ENCODE measurements at regions not wholly inside any gene's neighbourhood (a gene's known extent, or its start where the extent isn't known, plus 50 kb on each side); places are given as distances from the start of the nearest gene placed in this dataset.
A peak's percentile ranks its signal among the peaks of the same experiment; 100 is the strongest.

DNA sequence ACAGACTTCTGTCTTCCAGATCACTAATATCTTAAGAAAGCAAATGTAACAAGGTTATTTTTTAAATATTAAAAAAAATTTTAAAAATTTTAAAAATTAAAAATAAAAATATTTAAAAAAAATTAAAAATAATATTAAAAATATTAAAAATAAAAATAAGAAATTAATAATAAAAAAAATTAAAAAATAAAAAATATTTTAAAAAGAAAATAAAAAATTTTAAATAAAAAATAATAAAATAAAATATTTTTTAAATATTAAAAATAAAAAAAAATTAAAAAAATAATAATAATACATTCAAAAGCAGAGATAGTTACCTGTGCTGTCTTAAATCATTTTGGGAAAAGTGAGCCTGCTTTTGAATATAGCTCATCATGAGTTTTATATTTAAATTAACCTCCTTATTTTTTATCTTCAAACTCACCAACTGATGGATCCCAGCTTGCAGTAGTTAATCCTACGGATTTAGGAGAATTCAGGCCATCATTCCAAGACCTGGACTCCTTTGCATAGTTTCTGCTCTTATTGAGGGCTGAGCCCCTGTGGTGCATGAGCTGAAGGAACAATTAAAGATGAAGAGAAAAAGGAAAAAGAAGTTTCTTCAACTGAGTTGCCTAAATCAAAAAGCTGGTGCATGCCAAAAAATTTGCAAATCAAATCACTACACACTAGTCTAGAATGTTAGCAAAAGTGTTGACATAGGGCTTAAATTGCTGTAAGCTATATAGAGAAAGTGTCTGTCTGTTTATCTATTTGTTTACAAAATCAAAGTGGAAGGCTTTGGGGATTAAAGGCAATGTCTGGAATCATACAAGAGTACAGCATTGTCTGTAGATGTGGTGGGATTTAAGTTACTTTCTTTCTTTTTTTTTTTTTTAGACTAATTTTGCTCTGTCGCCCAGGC lies 50.5 kb upstream of the ZNF438 start:
- no peak for DNase-seq

DNA sequence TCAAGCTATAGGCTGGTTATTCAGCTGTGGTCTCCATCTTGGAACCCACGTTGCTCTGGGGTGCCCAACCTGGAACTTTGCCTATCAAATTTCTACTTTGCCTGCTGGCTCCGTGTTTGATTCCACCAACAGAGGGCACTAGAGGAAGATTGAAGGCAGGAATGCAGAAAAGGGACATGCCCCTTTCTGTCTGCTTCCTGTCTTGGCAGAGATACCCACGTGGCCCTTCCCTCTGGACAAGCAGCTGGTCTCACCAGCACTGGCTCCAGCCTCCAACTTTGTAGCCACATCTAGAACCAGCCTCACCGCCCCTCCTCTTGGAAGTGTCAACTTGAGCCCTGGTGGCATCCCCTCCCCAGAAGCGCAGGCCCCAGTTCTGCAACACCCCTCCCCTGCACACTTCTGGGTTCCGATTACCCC lies 52.1 kb upstream of the ZNF438 start:
- DNase-seq: peak in 3 of 4 experiments; percentile 5 to 28 (median 7)

- no peak for DNase-seq
Observed at GRCh38 chr10:31087011-31087410, 55.3 kb upstream of the ZNF438 start.

- DNase-seq: no peak
Observed at GRCh38 chr10:31087851-31088250, 56.2 kb upstream of the ZNF438 start.

- no peak for DNase-seq
Observed at GRCh38 chr10:31090894-31091607, 59.4 kb upstream of the ZNF438 start.

DNA sequence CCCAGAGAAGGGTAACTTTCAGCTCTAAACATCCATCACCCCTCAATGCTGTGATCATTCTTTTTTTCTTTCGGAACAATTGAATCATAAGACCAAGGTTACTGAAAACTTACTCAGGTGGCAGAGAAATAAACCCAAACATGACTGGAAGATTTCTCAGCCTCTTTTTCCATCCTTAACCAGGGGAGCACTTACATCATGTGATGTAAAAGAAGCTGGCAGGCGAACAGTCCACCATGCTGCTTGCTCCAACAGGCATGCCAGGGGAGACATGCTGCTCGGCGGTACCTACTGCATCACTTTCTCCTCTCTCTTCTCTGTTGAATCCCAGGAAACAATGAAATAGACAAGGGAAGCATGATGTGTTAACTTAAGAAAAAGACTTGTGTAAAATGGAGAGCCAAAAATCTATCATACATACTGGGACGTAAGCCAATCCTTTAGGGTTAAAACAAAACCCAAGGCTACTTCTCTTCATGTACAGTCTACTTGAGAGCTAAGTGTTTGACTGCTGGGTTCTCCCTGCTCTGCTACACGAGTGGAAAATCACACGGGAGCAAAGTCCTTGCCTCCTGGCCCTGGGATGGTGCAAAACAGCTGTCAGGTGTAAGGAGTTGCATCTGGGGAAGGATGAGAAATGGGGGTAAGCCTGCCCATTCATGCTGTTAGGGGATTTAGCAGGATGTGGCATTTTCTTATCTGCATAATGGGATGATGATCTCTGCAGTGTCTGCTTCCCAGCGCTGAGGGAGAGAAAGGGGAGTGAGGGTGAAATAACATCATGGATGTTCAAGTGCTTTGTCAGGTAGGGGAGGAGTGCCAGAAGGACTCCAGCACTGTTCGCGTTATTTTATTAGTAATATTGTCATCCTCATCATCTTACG lies 64.3 kb upstream of the ZNF438 start:
- DNase-seq: no peak

DNA sequence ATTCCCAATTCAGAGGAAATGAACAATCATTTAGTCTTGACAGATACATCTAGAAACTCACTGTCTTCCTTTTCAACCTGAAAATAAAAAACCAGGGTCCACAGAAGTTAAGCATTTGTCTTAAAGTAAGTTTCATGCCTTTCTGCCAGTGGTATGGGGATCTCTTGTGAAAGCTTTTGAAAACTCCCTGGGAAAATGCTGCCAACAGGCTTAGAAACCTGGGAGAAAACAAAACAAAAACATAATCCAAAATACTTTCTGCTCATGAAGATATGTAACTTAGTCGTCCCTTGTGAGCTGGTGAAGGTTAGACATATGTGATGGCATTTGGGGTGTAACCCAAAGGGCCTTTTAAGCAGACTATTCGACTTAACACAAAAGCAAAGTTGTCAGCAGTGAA lies 66.4 kb upstream of the ZNF438 start:
- no peak for DNase-seq

DNA sequence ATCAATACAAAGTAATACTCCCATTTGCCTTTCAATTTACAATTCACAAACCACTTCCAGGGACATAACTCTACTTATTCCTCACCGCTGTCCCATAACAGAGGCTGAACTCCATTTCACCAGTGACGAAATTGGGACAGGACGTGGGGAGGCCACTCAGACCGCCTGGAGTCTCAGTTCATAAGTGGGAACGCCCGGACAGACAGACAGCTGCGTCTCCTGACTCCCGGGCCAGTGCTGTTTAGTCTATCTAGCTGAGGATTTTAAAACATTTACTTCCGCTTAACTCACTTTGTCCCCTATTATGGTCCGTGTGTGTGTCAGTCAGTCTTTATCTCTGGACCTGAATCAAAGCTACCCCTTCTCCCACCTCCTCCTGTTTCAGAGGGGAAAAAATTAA lies 67.4 kb upstream of the ZNF438 start:
- DNase-seq: no peak

DNA sequence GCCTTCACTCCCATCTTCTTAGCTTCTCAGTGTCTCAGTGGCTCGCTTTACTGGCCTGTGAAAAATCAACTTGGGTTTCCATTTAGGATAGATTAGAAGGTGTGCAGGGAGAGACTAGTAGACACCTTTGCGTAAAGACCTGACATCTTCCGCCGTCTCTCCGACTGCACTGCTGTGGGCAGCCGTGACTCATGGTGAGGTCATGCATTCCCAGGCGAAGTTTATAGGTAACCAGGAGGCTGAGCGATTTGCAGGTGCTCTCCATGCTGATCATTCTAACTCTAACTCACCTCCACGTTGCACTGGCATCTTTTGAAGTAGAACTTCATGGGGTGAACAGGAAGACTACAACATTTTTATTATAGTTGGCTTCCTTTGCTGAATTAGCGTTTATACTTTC lies 68.0 kb upstream of the ZNF438 start:
- DNase-seq: peak in 1 of 4 experiments; percentile 20

- no peak for DNase-seq
Observed at GRCh38 chr10:31100115-31100601, 68.5 kb upstream of the ZNF438 start.

DNA sequence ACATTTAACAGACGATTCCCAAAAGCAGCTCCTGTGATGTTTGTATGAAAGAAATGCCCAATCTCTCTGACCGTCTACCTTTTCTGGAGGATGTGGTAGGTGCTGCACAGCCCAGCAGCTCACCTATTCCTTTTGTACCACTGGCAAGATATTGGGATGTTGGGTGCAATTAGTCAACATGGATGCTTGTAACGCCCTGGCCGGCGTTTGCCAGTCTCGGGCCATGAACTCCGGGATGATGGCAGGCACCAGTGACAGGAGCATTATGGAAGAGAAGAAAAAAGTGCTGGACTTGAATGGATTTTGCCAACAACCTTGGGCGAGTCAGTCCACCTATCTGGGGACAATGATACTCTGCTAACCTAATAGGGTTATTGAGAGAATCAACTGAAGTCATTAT lies 69.0 kb upstream of the ZNF438 start:
- no peak for DNase-seq

DNA sequence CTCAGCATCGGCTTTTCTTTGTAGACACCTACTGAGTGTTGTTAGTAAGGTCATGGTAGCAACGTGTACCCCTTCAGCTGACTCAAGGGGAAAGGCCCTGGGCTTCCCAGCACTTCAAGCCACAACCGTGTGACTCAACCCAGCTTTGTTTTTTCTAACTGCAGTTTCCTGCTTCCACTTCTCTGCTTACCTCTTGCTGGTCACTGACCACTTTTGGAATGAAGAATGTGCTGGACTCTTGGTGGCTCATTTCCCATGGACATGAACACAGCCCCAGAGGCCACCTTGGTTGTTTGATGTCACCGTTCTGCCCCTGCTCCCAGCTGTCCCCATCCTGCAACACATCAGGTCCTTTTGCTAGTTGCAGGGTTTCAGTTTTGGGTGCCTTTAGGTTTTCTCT lies 69.5 kb upstream of the ZNF438 start:
- DNase-seq: peak in 3 of 4 experiments; percentile 5 to 30 (median 11)

DNA sequence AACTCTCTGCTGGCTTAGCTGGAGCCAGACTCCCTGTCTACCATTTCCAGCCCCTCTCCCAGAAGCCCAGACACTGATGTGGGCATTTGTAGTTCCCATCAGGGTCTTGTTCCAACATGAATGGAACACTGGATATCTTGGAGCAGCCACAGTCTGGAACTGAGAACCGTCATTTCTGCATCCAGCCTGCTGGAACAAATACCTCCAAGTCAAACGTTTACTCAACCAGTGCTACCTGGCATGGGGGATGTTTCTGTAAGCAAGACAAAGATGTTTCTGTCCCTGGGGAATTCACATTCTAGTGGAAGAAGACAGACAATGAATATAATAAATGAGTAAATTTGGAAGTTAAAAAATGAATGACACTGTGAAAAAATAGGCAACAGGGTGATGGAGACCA lies 70.8 kb upstream of the ZNF438 start:
- no peak for DNase-seq

DNA sequence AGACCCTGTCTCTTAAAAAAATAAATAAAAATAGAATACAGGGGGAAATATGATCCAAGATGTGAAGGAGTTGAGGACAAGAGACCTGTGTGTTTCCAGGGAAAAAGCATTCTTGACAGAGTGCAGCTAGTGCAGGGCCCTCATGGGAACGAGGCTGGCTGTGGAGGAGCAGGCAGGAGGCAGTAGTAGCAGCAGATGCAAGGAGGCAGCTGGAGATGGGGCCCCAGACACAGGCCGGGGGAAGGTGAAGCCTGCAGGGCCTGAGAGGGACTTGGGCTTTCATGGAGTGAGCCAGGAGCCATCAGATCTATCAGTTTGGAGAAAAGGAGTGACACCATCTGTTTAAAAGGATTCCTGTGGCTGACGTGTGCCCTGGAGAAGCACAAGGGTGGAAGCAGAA lies 71.4 kb upstream of the ZNF438 start:
- no peak for DNase-seq

- no peak for DNase-seq
Observed at GRCh38 chr10:31112961-31113360, 81.3 kb upstream of the ZNF438 start.

DNA sequence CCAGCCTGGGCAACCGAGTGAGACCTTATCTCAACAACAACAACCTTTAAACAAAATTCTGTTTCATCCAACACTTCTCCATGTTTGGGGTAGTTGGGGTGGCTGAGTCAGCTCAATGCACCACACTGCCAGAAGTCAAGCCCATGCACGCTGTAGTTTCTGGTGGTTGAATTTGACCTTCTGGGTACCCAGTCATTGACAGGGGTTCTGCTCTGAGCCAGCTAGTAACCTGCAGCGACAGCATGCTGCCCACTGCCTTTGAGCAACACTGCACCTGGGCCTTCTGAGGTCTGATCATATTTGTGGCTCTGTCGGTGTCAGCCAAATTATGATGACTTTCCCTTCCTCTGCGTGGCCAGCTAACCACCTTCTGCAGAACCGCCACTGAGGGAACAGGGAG lies 84.6 kb upstream of the ZNF438 start:
- no peak for DNase-seq

GRCh38 chr10:31118556-31118955 lies 86.9 kb upstream of the ZNF438 start:
- no peak for DNase-seq

GRCh38 chr10:31120392-31120791 lies 88.7 kb upstream of the ZNF438 start:
- DNase-seq: no peak

GRCh38 chr10:31120961-31121685 lies 89.5 kb upstream of the ZNF438 start:
- no peak for DNase-seq

- no peak for DNase-seq
Observed at GRCh38 chr10:31121757-31122577, 90.3 kb upstream of the ZNF438 start.

GRCh38 chr10:31123946-31124345 lies 92.3 kb upstream of the ZNF438 start:
- DNase-seq: no peak

All from activated CD4-positive, CD25-positive, alpha-beta regulatory T cell (primary cell).